WTC11 (cell line): ENCODE measurements at regions not wholly inside any gene's neighbourhood (a gene's known extent, or its start where the extent isn't known, plus 50 kb on each side); places are given as distances from the start of the nearest gene placed in this dataset.

ENCODE experiments used
- CBFB ChIP-seq: sonication (generic); formaldehyde crosslinking; IDR thresholded peaks from 2 replicates; pipeline ENCODE4 v1.8.1; 2022; ENCODE audit warnings: mild to moderate bottlenecking, low read depth, missing genetic modification reagents
- FOXJ3 ChIP-seq: sonication (generic); formaldehyde crosslinking; IDR thresholded peaks from 2 replicates; pipeline ENCODE4 v1.9.0; 2021; ENCODE audit warnings: missing genetic modification reagents, mild to moderate bottlenecking, borderline replicate concordance
- JUN ChIP-seq: sonication (generic); formaldehyde crosslinking; IDR thresholded peaks from 2 replicates; pipeline ENCODE4 v1.8.0; 2023; ENCODE audit warnings: mild to moderate bottlenecking, missing genetic modification reagents
- NR1H2 ChIP-seq: sonication (generic); formaldehyde crosslinking; IDR thresholded peaks from 2 replicates; pipeline ENCODE4 v1.9.0; 2021; ENCODE audit warnings: mild to moderate bottlenecking, moderate library complexity, missing genetic modification reagents
- ZNF138 ChIP-seq: sonication (generic); formaldehyde crosslinking; conservative IDR thresholded peaks from 2 replicates; pipeline ENCODE4 v1.8.1; 2022; ENCODE audit warnings: mild to moderate bottlenecking, moderate library complexity, missing genetic modification reagents
- TF ChIP-seq, protein P1 (sequence below): fragments of 200-600 bp; IDR thresholded peaks from 2 replicates; pipeline ENCODE4 v1.8.0; 2022; ENCODE audit warnings: antibody characterized with exemption
- TF ChIP-seq, protein P2 (sequence below): sonication (generic); formaldehyde crosslinking; IDR thresholded peaks from 2 replicates; pipeline ENCODE4 v1.8.0; 2022; ENCODE audit warnings: mild to moderate bottlenecking, missing genetic modification reagents
- TF ChIP-seq, protein P3 (sequence below): sonication (generic); formaldehyde crosslinking; IDR thresholded peaks from 2 replicates; pipeline ENCODE4 v1.8.1; 2023; ENCODE audit warnings: mild to moderate bottlenecking, moderate library complexity, missing genetic modification reagents
- TF ChIP-seq, protein P4 (sequence below): sonication (generic); formaldehyde crosslinking; conservative IDR thresholded peaks from 2 replicates; pipeline ENCODE4 v1.8.1; 2022; ENCODE audit warnings: mild to moderate bottlenecking, missing genetic modification reagents
- TF ChIP-seq, protein P5 (sequence below): sonication (generic); formaldehyde crosslinking; IDR thresholded peaks from 2 replicates; pipeline ENCODE4 v1.8.0; 2022; ENCODE audit warnings: missing genetic modification reagents
- TF ChIP-seq, protein P6 (sequence below): sonication (generic); formaldehyde crosslinking; IDR thresholded peaks from 2 replicates; pipeline ENCODE4 v1.8.0; 2023; ENCODE audit warnings: missing genetic modification reagents

DNA sequence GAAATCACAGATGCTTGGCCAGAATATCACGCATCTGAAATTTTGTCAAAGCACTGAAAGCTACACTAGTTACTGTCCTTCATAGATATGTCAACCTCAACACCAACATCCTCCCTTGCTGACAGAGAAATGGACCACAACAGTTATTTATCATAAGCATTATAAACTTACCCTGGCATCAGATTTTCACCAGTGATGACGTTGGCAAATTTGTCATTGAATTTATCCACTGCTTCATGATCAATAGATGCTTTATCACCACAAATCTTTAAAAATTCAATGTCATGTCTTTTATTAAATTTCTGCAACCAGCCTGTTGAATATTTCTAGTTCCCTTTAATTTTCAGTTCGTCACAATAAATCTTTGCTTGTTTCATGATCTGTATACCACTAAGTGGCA lies 205.7 kb downstream of the GJA1 start:
- TF ChIP-seq, protein P1, sequence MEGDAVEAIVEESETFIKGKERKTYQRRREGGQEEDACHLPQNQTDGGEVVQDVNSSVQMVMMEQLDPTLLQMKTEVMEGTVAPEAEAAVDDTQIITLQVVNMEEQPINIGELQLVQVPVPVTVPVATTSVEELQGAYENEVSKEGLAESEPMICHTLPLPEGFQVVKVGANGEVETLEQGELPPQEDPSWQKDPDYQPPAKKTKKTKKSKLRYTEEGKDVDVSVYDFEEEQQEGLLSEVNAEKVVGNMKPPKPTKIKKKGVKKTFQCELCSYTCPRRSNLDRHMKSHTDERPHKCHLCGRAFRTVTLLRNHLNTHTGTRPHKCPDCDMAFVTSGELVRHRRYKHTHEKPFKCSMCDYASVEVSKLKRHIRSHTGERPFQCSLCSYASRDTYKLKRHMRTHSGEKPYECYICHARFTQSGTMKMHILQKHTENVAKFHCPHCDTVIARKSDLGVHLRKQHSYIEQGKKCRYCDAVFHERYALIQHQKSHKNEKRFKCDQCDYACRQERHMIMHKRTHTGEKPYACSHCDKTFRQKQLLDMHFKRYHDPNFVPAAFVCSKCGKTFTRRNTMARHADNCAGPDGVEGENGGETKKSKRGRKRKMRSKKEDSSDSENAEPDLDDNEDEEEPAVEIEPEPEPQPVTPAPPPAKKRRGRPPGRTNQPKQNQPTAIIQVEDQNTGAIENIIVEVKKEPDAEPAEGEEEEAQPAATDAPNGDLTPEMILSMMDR, result no peak
- TF ChIP-seq FOXJ3 (CRISPR knock-in tag) (no peak), NR1H2 (CRISPR knock-in tag) (no peak), JUN (CRISPR knock-in tag) (no peak), CBFB (CRISPR knock-in tag) (no peak), ZNF138 (CRISPR knock-in tag) (no peak)
- TF ChIP-seq, protein P2, sequence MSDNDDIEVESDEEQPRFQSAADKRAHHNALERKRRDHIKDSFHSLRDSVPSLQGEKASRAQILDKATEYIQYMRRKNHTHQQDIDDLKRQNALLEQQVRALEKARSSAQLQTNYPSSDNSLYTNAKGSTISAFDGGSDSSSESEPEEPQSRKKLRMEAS (CRISPR knock-in tag), result no peak
- TF ChIP-seq, protein P3, sequence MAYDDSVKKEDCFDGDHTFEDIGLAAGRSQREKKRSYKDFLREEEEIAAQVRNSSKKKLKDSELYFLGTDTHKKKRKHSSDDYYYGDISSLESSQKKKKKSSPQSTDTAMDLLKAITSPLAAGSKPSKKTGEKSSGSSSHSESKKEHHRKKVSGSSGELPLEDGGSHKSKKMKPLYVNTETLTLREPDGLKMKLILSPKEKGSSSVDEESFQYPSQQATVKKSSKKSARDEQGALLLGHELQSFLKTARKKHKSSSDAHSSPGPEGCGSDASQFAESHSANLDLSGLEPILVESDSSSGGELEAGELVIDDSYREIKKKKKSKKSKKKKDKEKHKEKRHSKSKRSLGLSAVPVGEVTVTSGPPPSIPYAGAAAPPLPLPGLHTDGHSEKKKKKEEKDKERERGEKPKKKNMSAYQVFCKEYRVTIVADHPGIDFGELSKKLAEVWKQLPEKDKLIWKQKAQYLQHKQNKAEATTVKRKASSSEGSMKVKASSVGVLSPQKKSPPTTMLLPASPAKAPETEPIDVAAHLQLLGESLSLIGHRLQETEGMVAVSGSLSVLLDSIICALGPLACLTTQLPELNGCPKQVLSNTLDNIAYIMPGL (CRISPR knock-in tag), result no peak
- TF ChIP-seq, protein P4, sequence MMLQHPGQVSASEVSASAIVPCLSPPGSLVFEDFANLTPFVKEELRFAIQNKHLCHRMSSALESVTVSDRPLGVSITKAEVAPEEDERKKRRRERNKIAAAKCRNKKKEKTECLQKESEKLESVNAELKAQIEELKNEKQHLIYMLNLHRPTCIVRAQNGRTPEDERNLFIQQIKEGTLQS, result no peak
- TF ChIP-seq, protein P5, sequence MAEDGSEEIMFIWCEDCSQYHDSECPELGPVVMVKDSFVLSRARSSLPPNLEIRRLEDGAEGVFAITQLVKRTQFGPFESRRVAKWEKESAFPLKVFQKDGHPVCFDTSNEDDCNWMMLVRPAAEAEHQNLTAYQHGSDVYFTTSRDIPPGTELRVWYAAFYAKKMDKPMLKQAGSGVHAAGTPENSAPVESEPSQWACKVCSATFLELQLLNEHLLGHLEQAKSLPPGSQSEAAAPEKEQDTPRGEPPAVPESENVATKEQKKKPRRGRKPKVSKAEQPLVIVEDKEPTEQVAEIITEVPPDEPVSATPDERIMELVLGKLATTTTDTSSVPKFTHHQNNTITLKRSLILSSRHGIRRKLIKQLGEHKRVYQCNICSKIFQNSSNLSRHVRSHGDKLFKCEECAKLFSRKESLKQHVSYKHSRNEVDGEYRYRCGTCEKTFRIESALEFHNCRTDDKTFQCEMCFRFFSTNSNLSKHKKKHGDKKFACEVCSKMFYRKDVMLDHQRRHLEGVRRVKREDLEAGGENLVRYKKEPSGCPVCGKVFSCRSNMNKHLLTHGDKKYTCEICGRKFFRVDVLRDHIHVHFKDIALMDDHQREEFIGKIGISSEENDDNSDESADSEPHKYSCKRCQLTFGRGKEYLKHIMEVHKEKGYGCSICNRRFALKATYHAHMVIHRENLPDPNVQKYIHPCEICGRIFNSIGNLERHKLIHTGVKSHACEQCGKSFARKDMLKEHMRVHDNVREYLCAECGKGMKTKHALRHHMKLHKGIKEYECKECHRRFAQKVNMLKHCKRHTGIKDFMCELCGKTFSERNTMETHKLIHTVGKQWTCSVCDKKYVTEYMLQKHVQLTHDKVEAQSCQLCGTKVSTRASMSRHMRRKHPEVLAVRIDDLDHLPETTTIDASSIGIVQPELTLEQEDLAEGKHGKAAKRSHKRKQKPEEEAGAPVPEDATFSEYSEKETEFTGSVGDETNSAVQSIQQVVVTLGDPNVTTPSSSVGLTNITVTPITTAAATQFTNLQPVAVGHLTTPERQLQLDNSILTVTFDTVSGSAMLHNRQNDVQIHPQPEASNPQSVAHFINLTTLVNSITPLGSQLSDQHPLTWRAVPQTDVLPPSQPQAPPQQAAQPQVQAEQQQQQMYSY, result no peak
- TF ChIP-seq, protein P6, sequence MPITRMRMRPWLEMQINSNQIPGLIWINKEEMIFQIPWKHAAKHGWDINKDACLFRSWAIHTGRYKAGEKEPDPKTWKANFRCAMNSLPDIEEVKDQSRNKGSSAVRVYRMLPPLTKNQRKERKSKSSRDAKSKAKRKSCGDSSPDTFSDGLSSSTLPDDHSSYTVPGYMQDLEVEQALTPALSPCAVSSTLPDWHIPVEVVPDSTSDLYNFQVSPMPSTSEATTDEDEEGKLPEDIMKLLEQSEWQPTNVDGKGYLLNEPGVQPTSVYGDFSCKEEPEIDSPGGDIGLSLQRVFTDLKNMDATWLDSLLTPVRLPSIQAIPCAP (CRISPR knock-in tag), result no peak
